Hepatocyte (in vitro differentiated cells): ENCODE measurements at regions not wholly inside any gene's neighbourhood (a gene's known extent, or its start where the extent isn't known, plus 50 kb on each side); places are given as distances from the start of the nearest gene placed in this dataset.

ENCODE experiments used
- DNase-seq: peaks from one replicate; pipeline ENCODE4 v3.0.0-alpha.2; 2016; ENCODE audit warnings: low spot score
- H2AFZ ChIP-seq: fragments of 200-600 bp; sonication (generic); 2 replicates; pipeline ENCODE4 v1.6.0; 2016; ENCODE audit warnings: antibody characterized with exemption, mild to moderate bottlenecking
- H3K27ac ChIP-seq: fragments of 200-600 bp; sonication (generic); 2 replicates; pipeline ENCODE4 v1.5.1; 2016; ENCODE audit warnings: mild to moderate bottlenecking
- H3K27me3 ChIP-seq: fragments of 200-600 bp; sonication (generic); 2 replicates; pipeline ENCODE4 v1.6.1; 2016
- H3K36me3 ChIP-seq: fragments of 200-600 bp; sonication (generic); replicated peaks from 2 replicates; pipeline ENCODE4 v1.5.1; 2016; ENCODE audit warnings: low read depth; ENCODE audit not compliant: insufficient read depth
- H3K4me1 ChIP-seq: fragments of 200-600 bp; sonication (generic); 2 replicates; pipeline ENCODE4 v1.5.1; 2016; ENCODE audit warnings: mild to moderate bottlenecking, moderate library complexity; ENCODE audit not compliant: insufficient read depth
- H3K4me2 ChIP-seq: fragments of 200-600 bp; sonication (generic); 2 replicates; pipeline ENCODE4 v1.6.0; 2016
- H3K4me3 ChIP-seq: fragments of 200-600 bp; sonication (generic); 2 replicates; pipeline ENCODE4 v1.5.1; 2016; ENCODE audit warnings: mild to moderate bottlenecking
- H3K79me2 ChIP-seq: fragments of 200-600 bp; sonication (generic); 2 replicates; pipeline ENCODE4 v1.6.0; 2017; ENCODE audit warnings: mild to moderate bottlenecking
- H3K9me2 ChIP-seq: fragments of 200-600 bp; sonication (generic); replicated peaks from 2 replicates; pipeline ENCODE4 v1.6.0; 2017; ENCODE audit warnings: mild to moderate bottlenecking; ENCODE audit not compliant: insufficient read depth
- H3K9me3 ChIP-seq: fragments of 200-600 bp; sonication (generic); 2 replicates; pipeline ENCODE4 v1.5.1; 2016; ENCODE audit warnings: low read depth, mild to moderate bottlenecking
- H4K20me1 ChIP-seq: fragments of 200-600 bp; sonication (generic); 2 replicates; pipeline ENCODE4 v1.6.0; 2016; ENCODE audit warnings: mild to moderate bottlenecking; ENCODE audit not compliant: insufficient read depth, poor library complexity, severe bottlenecking
- CTCF ChIP-seq: fragments of 200-600 bp; sonication (generic); IDR thresholded peaks from 2 replicates; pipeline ENCODE4 v1.5.1; 2016; ENCODE audit warnings: antibody characterized with exemption, mild to moderate bottlenecking; ENCODE audit not compliant: poor library complexity
- EZH2 ChIP-seq: fragments of 200-600 bp; sonication (generic); IDR thresholded peaks from 2 replicates; pipeline ENCODE4 v1.6.1; 2016; ENCODE audit warnings: antibody characterized with exemption, mild to moderate bottlenecking, borderline replicate concordance
- EZH2phosphoT487 ChIP-seq: fragments of 200-600 bp; sonication (generic); IDR thresholded peaks from one replicate; pipeline ENCODE4 v1.6.1; 2018; ENCODE audit warnings: antibody characterized with exemption, mild to moderate bottlenecking, low read depth, moderate library complexity; ENCODE audit not compliant: unreplicated experiment, severe bottlenecking
- WGBS: methylation state at CpG from one replicate; pipeline ENCODE4 v1.1.6; 2016; ENCODE audit warnings: low lambda C conversion rate; ENCODE audit errors: missing lambda C conversion rate; 5-methylcytosine and 5-hydroxymethylcytosine counted together

DNA sequence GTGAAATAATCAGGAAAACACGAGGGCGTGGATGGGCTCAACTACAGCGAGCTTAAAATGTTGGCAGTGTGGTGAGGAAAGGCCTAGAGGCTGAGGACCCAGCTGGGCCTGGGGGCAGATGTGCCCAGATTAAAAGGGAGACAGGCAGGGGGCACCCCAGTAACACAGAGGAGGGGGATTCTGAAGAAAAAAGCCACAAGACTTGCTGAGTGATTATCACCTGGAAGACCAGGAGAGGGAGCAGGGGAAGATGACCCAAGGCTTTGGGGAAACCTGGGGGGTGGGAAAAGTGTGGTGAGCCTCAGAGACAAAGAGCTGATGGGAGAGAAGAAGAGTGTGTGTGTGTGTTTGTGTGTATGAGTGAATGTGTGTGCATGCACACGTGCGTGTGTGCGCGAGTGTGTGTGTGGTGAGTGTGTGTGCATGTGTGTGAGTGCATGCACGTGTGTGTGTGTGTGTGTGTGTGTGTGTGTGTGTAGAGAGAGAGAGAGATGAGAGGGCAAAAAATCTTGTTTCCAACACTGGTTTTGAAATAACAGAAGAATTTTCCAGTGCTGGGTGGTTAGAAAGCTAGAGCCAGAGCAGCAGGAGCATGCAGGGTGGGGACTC, 500.5 kb downstream of the BUD13 start:
- Histone ChIP-seq H3K79me2 (no peaks in the 10 kb centered on the region), H3K4me2 (no peak overlapping the region), H3K27ac (no peak overlapping the region), H3K27me3 (peaks cover 19% of the 10 kb centered on the region), H2AFZ (no peak overlapping the region), H4K20me1 (no peaks in the 10 kb centered on the region), H3K9me2 (no peaks in the 10 kb centered on the region), H3K36me3 (no peaks in the 10 kb centered on the region), H3K4me1 (no peaks in the 10 kb centered on the region), H3K4me3 (no peak overlapping the region), H3K9me3 (no peaks in the 10 kb centered on the region)
- TF ChIP-seq EZH2 (no peak), CTCF (no peak), EZH2phosphoT487 (no peak)
- no peak for DNase-seq
- 78% methylated on average over 8 of the region's 8 CpGs for WGBS

DNA sequence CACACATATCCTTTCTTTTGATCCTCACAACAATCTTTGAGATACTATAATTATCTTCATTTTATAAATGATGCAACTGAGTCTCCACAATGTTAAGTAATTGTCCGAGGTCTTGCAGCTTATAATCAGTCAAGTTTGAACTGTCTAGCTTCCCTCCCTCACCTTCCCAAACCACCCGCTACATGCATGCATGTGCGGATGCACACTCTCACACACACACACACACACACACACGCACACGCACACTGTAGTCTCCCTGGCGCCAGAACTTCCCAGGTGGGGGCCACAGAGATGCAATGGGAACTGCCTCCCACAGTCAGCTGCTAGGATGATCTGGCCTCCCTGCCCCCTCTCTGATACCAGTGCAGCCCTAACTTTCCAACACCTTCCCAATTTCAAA, 501.3 kb downstream of the BUD13 start:
- Histone ChIP-seq H3K4me3 (no peak overlapping the region), H3K79me2 (no peaks in the 10 kb centered on the region), H3K4me2 (no peak overlapping the region), H3K9me2 (no peaks in the 10 kb centered on the region), H3K9me3 (no peaks in the 10 kb centered on the region), H4K20me1 (no peaks in the 10 kb centered on the region), H3K36me3 (no peaks in the 10 kb centered on the region), H2AFZ (no peak overlapping the region), H3K4me1 (no peaks in the 10 kb centered on the region), H3K27me3 (peaks cover 19% of the 10 kb centered on the region), H3K27ac (no peak overlapping the region)
- 94% methylated on average over 6 of the region's 6 CpGs for WGBS
- no peak for DNase-seq
- no peak for TF ChIP-seq EZH2phosphoT487
- TF ChIP-seq EZH2: no peak
- TF ChIP-seq CTCF: no peak

GRCh38 chr11:116267146-116267545, 505.6 kb downstream of the BUD13 start:
- no peaks in the 10 kb centered on the region for H4K20me1 ChIP-seq
- H3K4me1 ChIP-seq: no peaks in the 10 kb centered on the region
- H3K4me3 ChIP-seq: no peak overlapping the region
- no peaks in the 10 kb centered on the region for H3K9me3 ChIP-seq
- 53% methylated on average over 3 of the region's 5 CpGs for WGBS
- no peak for TF ChIP-seq CTCF
- TF ChIP-seq EZH2: no peak
- TF ChIP-seq EZH2phosphoT487: no peak
- no peaks in the 10 kb centered on the region for H3K79me2 ChIP-seq
- no peak for DNase-seq
- no peak overlapping the region for H3K27ac ChIP-seq
- peaks cover 44% of the 10 kb centered on the region for H3K27me3 ChIP-seq
- H3K9me2 ChIP-seq: no peaks in the 10 kb centered on the region
- no peak overlapping the region for H3K4me2 ChIP-seq
- H3K36me3 ChIP-seq: no peaks in the 10 kb centered on the region
- H2AFZ ChIP-seq: no peak overlapping the region

GRCh38 chr11:116263770-116264169, 509.0 kb downstream of the BUD13 start:
- TF ChIP-seq CTCF (no peak), EZH2phosphoT487 (no peak), EZH2 (no peak)
- no peaks in the 10 kb centered on the region for H3K79me2 ChIP-seq
- H3K4me3 ChIP-seq: no peak overlapping the region
- H3K4me1 ChIP-seq: no peaks in the 10 kb centered on the region
- WGBS: 45% methylated on average over 8 of the region's 8 CpGs
- H3K9me3 ChIP-seq: no peaks in the 10 kb centered on the region
- H2AFZ ChIP-seq: no peak overlapping the region
- H3K4me2 ChIP-seq: no peak overlapping the region
- no peaks in the 10 kb centered on the region for H3K36me3 ChIP-seq
- DNase-seq: no peak
- H3K9me2 ChIP-seq: no peaks in the 10 kb centered on the region
- H3K27me3 ChIP-seq: peaks cover 47% of the 10 kb centered on the region
- H4K20me1 ChIP-seq: no peaks in the 10 kb centered on the region
- no peak overlapping the region for H3K27ac ChIP-seq
